Thyroid gland (tissue), 4 donors: ENCODE measurements at regions not wholly inside any gene's neighbourhood (a gene's known extent, or its start where the extent isn't known, plus 50 kb on each side); places are given as distances from the start of the nearest gene placed in this dataset.
"Not testable (repeated sequence)": the region's sequence is repeated elsewhere in the genome, so short reads cannot be mapped to it uniquely, and the experiment has no call there.

Source experiments
- DNase-seq, 2 donors: peaks; one replicate each; pipeline ENCODE4 v3.0.0-alpha.2; 2019
- H3K27ac ChIP-seq, 3 donors: fragments of 200-600 bp; sonication (generic); 1 replicate in 2 of 3; 2 replicates in 1 of 3; pipeline ENCODE4 v1.5.1; 2016 to 2019; ENCODE audit warnings: mild to moderate bottlenecking in 1 of 3, moderate library complexity in 1 of 3
- H3K27me3 ChIP-seq: fragments of 200-600 bp; sonication (generic); one replicate; pipeline ENCODE4 v1.5.1; 2019
- H3K36me3 ChIP-seq, 2 donors: fragments of 200-600 bp; sonication (generic); one replicate each; pipeline ENCODE4 v1.5.1; 2016 to 2019
- H3K4me1 ChIP-seq, 2 donors: fragments of 200-600 bp; sonication (generic); one replicate each; pipeline ENCODE4 v1.5.1; 2017 to 2019
- H3K4me3 ChIP-seq, 3 donors: fragments of 200-600 bp; sonication (generic); replicated peaks in 1 of 3; 1 replicate in 2 of 3; 2 replicates in 1 of 3; pipeline ENCODE4 v1.5.1; 2016; ENCODE audit warnings: mild to moderate bottlenecking in 1 of 3
- H3K9me3 ChIP-seq: fragments of 200-600 bp; sonication (generic); one replicate; pipeline ENCODE4 v1.5.1; 2017
- POLR2A ChIP-seq, 2 donors: fragments of 450-650 bp; IDR thresholded peaks; one replicate each; pipeline ENCODE4 v1.6.1; 2017; ENCODE audit warnings: antibody characterized with exemption in 2 of 2, mild to moderate bottlenecking in 2 of 2, moderate library complexity in 1 of 2
- WGBS, 2 donors: methylation state at CpG; one replicate each; pipeline ENCODE4 v1.1.5; 2017; 5-methylcytosine and 5-hydroxymethylcytosine counted together
- intact Hi-C: fragments of 100-400 bp; cut with DNase I; formaldehyde crosslinking; loops from one replicate; pipeline ENCODE4 v1.15.1; 2023
- TF ChIP-seq, protein P1 (sequence below), 6 experiments: fragments of 200-600 bp in 3 of 6; fragments of 450-650 bp in 3 of 6; sonication (generic) in 3 of 6; IDR thresholded peaks; one replicate each; pipeline ENCODE4 v1.5.1; 2016 to 2019; ENCODE audit warnings: antibody characterized with exemption in 6 of 6, mild to moderate bottlenecking in 2 of 6, inconsistent platforms in 1 of 6, moderate library complexity in 1 of 6

- Histone ChIP-seq H3K4me1 (peaks cover 6% of the 10 kb centered on the region in 2 donors), H3K27ac (no peak overlapping the region), H3K27me3 (no peaks in the 10 kb centered on the region), H3K36me3 (no peaks in the 10 kb centered on the region), H3K9me3 (no peaks in the 10 kb centered on the region), H3K4me3 (no peak overlapping the region)
- TF ChIP-seq, protein P1, sequence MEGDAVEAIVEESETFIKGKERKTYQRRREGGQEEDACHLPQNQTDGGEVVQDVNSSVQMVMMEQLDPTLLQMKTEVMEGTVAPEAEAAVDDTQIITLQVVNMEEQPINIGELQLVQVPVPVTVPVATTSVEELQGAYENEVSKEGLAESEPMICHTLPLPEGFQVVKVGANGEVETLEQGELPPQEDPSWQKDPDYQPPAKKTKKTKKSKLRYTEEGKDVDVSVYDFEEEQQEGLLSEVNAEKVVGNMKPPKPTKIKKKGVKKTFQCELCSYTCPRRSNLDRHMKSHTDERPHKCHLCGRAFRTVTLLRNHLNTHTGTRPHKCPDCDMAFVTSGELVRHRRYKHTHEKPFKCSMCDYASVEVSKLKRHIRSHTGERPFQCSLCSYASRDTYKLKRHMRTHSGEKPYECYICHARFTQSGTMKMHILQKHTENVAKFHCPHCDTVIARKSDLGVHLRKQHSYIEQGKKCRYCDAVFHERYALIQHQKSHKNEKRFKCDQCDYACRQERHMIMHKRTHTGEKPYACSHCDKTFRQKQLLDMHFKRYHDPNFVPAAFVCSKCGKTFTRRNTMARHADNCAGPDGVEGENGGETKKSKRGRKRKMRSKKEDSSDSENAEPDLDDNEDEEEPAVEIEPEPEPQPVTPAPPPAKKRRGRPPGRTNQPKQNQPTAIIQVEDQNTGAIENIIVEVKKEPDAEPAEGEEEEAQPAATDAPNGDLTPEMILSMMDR (IDR thresholded peaks at IDR 0.05) = no peak
- TF ChIP-seq POLR2A (IDR thresholded peaks at IDR 0.05) = no peak
- intact Hi-C loops = no loop called here
- DNase-seq = no peak
- 93% methylated on average over 3 of the region's 3 CpGs for WGBS, 2 donors
Observed at GRCh38 chr2:39870871-39871270, 91.8 kb upstream of the THUMPD2 start.

- Histone ChIP-seq H3K27me3 (no peaks in the 10 kb centered on the region), H3K4me1 (no peaks in the 10 kb centered on the region), H3K4me3 (no peak overlapping the region), H3K9me3 (no peaks in the 10 kb centered on the region), H3K36me3 (no peaks in the 10 kb centered on the region), H3K27ac (no peak overlapping the region)
- no peak for DNase-seq
- intact Hi-C loops = no loop called here
- WGBS, 2 donors = 88 to 94% methylated on average over 5 of the region's 5 CpGs
- no peak for TF ChIP-seq POLR2A (IDR thresholded peaks at IDR 0.05)
- TF ChIP-seq, protein P1 (IDR thresholded peaks at IDR 0.05) = no peak
Observed at GRCh38 chr2:39867268-39867667, 88.2 kb upstream of the THUMPD2 start.

- Histone ChIP-seq H3K27me3 (no peaks in the 10 kb centered on the region), H3K27ac (no peak overlapping the region), H3K4me3 (no peak overlapping the region), H3K9me3 (no peaks in the 10 kb centered on the region), H3K36me3 (no peaks in the 10 kb centered on the region), H3K4me1 (no peaks in the 10 kb centered on the region)
- WGBS, 2 donors = 88 to 91% methylated on average over 3 of the region's 3 CpGs
- no peak for DNase-seq
- no peak for TF ChIP-seq POLR2A (IDR thresholded peaks at IDR 0.05)
- intact Hi-C loops = no loop called here
Observed at GRCh38 chr2:39865751-39866150, 86.7 kb upstream of the THUMPD2 start.

- DNase-seq, H3K27ac ChIP-seq, H3K27me3 ChIP-seq, intact Hi-C loops, H3K4me1 ChIP-seq, H3K9me3 ChIP-seq, H3K36me3 ChIP-seq, H3K4me3 ChIP-seq: not testable (repeated sequence)
- WGBS, 2 donors = 92 to 100% methylated on average over 1 of the region's 1 CpG
Observed at GRCh38 chr2:39863672-39864071, 84.6 kb upstream of the THUMPD2 start.

GRCh38 chr2:39860538-39860937, 81.5 kb upstream of the THUMPD2 start:
- Histone ChIP-seq H3K4me3 (no peak overlapping the region), H3K27me3 (no peaks in the 10 kb centered on the region), H3K4me1 (no peaks in the 10 kb centered on the region), H3K36me3 (no peaks in the 10 kb centered on the region), H3K27ac (no peak overlapping the region), H3K9me3 (no peaks in the 10 kb centered on the region)
- no peak for TF ChIP-seq POLR2A (IDR thresholded peaks at IDR 0.05)
- TF ChIP-seq, protein P1 (IDR thresholded peaks at IDR 0.05) = no peak
- WGBS, 2 donors = 89 to 92% methylated on average over 3 of the region's 3 CpGs
- intact Hi-C loops = no loop called here
- DNase-seq = no peak

DNA sequence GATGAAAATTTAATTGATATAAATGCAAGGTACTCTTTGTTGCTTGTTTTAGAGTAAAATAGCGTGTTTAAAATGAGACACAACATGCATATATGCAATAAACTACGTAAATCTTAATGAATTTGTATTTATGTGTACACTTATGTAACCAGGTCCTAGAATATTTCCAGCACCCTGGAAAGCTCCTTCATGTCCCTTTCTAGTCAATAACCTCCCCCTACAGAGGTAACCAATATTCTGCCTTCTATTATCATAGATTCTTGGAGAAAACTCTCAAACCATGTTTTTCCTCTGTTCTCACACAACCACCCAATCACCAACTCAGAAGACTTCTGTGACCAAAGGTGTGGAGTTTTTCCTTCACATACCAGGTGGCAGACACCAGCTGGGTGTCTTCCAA, 79.6 kb upstream of the THUMPD2 start:
- no peak for TF ChIP-seq POLR2A (IDR thresholded peaks at IDR 0.05)
- Histone ChIP-seq H3K4me3 (no peak overlapping the region), H3K27ac (no peak overlapping the region), H3K27me3 (no peaks in the 10 kb centered on the region), H3K36me3 (no peaks in the 10 kb centered on the region), H3K4me1 (no peaks in the 10 kb centered on the region), H3K9me3 (no peaks in the 10 kb centered on the region)
- WGBS, 2 donors = 76 to 80% methylated on average over 2 of the region's 2 CpGs
- intact Hi-C loops = no loop called here
- DNase-seq = no peak

- TF ChIP-seq, protein P1 (IDR thresholded peaks at IDR 0.05) = no peak
- TF ChIP-seq POLR2A (IDR thresholded peaks at IDR 0.05) = no peak
- WGBS, 2 donors = 96% methylated on average over 3 of the region's 3 CpGs
Observed at GRCh38 chr2:39855856-39856255, 76.8 kb upstream of the THUMPD2 start.

More at GRCh38 chr2:39855856-39856255, 76.8 kb upstream of the THUMPD2 start:
- no peak overlapping the region for H3K4me3 ChIP-seq
- no peaks in the 10 kb centered on the region for H3K27me3 ChIP-seq
- no peaks in the 10 kb centered on the region for H3K36me3 ChIP-seq
- no peak for DNase-seq
- H3K9me3 ChIP-seq = no peaks in the 10 kb centered on the region
- H3K27ac ChIP-seq = no peak overlapping the region
- intact Hi-C loops = no loop called here
- no peaks in the 10 kb centered on the region for H3K4me1 ChIP-seq
